Stimulated activated CD8-positive, alpha-beta memory T cell treated with anti-CD3 and anti-CD28 coated beads, Interleukin-7, amount 100 ng/mL, for 4 hours (primary cell): ENCODE measurements at regions not wholly inside any gene's neighbourhood (a gene's known extent, or its start where the extent isn't known, plus 50 kb on each side); places are given as distances from the start of the nearest gene placed in this dataset.

ENCODE experiments used
- DNase-seq, 2 donors: peaks; one replicate each; pipeline ENCODE4 v3.0.0-alpha.2; 2020; ENCODE audit warnings: low read depth in 2 of 2

- no peak for DNase-seq
Observed at GRCh38 chr6:108751851-108752732, 96.1 kb upstream of the ARMC2 start.

- DNase-seq, result no peak
Observed at GRCh38 chr6:108752733-108753590, 95.3 kb upstream of the ARMC2 start.

GRCh38 chr6:108755257-108756240 lies 92.7 kb upstream of the ARMC2 start:
- no peak for DNase-seq

DNA sequence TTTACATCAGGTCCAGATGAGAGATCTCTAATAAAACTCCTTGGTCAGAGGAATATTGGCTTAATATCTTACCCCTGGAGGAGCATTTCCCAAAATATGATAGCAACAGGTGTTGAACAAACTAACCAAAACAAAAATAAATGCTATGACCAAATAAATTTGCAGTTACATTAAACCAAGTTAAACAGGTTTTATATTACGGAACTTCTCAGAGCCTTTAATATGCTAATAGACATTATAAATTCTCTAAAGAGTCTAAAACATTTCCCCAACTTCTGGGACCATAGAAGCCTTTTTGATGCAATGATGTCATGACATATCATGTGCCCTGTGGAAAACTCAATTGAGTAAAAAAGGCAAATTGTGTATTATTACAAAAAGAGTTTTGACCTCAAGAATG lies 90.9 kb upstream of the ARMC2 start:
- DNase-seq, result no peak

DNA sequence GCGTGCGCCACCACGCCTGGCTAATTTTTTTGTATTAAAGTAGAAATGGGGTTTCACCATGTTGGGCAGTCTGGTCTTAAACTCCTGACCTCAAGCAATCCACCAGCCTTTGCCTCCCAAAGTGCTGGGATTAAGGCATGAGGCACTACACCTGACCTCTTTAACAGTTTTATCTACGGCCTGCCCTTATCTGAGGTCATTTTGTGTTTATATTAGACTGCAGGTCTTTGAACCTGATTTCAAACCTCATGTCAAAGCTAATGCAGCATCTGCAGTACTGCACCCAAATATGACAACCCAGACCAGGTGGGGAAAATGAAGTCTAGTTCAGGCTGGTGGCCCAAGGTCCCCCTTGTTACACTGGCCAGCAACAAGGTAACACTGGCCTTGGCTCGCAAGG lies 89.3 kb upstream of the ARMC2 start:
- DNase-seq, result no peak

DNA sequence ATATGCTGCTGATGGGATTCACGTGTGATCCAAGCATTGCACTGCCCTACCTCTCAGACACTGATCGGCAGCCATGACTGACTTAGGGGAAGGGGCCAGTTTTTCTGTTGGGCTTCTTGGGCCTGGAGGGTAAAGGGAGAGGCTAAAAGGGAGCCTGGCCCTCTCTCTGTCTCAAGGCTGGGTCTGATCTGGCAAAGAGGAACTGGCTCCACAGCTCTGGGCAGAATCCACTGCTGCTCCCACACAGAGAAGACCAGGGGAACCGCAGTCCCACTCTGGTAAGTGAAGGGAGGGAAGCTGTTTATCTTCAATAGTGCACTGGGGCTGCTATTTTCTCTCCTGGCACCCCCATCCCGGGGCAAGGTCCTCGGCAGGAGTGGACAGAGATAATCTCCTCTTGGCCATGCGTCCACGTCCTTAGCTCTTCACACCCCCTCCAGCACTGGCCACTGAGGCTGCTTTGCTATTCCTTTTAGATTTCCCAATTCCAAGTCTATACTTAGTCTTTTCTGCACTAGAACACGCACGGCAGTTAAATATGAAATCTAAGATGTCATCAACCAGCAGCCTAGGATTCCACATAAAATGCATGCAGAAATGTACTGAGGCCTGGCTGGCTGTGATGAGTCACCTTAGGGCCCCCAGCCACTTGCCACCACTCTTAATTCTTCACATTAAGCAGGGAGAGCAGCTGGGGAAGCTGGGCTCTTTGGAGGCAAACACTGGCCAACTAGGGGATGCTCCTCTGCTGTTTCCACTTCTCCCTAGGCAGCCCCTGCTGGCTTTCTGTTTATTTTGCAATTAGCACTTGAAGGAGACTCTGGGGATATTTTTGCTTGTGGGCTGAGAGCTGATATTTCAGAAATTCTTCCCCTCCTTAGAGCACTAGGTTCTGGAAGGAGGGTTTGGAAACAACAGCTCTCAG lies 87.8 kb upstream of the ARMC2 start:
- no peak for DNase-seq

DNA sequence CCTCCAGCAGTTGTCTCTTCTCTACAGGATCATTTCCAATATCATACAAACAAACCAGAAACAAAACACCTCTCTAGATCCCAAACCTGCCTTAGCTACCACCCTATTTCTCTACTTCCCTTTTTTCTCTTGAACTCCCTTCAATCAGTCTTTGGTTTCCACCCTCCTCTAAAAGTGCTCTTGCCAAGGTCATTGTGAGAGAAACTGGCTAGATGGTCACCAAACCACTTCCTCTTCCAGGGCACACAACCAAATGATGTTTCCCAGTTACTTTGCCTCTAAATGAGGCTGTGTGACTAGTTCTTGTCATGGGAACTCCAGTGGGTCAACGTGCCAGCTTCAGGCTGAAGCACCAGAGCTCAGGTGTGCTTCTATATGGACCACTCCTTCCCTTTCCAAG lies 85.8 kb upstream of the ARMC2 start:
- no peak for DNase-seq

DNA sequence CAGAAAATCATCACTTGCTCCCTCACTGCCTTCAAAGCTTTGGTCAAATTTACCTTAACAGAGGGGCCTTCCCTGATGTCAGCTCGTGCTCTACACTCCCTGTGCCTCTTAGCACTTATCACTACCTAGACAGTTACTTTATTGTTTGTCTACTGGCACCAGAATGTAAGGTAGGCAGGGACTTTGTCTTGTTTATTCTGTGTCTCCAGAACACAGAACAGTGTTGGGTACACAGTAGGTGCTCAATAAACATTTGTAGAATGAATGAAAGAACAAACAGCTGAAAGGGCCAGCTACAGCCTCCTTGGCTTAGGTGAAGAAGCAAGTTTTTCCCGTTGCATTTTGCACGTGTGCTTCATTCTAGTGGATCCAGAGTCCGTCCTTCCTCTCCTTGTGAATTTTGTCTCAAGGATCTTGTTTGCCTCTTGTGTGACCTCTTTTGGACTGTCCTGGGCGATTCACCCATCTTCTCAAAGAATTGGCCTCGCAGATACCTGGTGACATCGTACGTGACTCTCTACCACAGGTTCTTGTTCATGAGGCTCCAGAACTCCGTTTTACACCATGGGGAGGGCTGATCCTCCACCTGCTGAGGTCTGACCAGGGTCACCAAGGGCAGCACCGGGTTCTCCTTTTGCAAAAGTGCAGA lies 84.2 kb upstream of the ARMC2 start:
- no peak for DNase-seq

- DNase-seq, result no peak
Observed at GRCh38 chr6:108764580-108764950, 83.7 kb upstream of the ARMC2 start.

GRCh38 chr6:108765495-108765894 lies 82.7 kb upstream of the ARMC2 start:
- DNase-seq, result no peak

DNA sequence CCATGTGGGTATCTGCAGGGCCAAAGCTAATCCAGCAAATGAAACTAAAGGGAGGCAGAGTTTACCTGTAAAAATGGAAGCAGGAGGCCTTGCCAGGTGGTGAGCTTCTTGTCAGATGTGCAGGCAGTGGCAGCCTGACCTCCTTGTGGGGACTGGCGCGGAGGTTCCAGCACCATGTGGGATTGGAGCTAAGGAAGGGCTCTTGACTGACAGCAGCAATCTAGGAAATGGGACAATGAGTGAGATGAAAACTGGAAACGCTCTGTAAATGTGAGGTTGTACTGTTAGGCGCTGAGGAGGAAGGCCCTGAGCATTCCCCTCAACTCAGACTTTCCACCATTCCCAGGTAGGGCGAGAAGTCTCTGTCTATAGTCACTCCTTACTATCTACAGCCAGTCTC lies 81.8 kb upstream of the ARMC2 start:
- no peak for DNase-seq

- DNase-seq, result no peak
Observed at GRCh38 chr6:108766886-108767285, 81.3 kb upstream of the ARMC2 start.

GRCh38 chr6:108767418-108768165 lies 80.6 kb upstream of the ARMC2 start:
- DNase-seq, result no peak

- DNase-seq, result no peak
Observed at GRCh38 chr6:108768166-108768555, 80.1 kb upstream of the ARMC2 start.

DNA sequence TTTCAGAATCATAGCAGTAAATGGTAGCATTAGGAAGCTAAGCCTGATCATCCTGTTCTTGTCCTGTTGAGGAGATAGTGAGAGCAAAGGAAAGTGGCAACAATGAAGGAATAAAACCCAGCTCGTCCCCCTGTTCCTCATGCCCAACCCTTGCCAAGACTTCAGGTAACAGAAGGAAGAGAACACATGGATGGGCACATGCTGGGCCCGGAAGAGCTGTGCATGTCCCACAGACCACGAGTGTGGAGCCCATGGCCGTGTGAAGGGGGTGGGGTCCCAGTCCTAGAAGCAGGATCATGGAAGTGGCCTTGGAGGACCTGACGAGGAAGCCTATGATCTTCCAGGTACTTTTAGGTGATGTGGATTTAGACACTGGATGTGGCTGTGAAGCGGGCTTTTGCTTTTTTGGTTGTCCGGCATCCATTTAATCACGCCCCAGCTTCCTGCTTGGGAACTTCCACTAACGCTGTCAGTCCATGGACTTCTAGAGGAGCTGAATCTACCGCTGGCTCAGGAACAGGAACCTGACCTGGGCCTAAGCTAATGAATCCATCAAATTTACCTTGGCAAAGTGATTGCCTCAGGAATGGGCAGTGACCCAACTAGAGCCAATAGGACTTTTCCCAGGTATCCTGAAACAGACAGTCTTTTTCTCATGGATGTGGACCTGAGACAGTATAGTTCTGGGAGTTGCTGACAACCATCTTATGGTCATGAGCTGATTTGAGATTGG lies 79.3 kb upstream of the ARMC2 start:
- no peak for DNase-seq

DNA sequence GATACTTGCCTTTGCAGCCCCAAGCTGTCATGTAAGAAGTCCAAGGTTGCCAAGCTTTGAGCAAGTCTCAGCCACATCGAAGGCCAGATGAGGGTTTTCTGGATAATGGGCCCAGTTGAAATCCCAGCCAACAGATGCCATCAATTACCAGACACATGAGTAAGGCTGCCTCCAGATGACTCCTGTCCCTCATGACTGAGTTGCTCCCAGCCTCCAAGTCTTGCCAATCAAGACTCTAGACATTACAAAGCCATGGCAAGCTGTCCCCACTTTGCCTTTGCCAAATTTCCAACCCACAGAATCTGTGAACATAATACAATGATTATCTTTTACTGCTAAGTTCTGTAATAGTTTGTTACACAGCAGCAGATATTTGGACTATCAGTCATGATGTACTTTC lies 76.8 kb upstream of the ARMC2 start:
- no peak for DNase-seq

DNA sequence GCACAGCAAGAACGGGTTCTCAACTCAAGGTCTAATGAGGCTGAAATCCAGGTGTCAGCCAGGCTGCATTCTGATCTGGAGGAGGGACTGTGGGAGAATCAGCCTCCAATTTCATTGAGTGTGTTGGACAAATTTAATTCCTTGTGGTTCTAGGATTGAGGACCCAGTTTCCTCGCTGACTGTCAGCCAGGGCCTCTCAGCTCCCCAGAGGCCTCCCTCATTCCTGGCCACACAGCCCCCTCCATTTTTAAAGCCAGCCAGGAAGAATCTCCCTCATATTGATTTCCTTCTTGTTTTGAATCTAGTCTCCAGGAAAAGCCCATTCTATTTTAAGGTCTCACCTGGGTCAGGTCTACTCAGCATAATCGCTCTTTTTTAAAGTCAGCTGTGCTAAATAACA lies 73.7 kb upstream of the ARMC2 start:
- DNase-seq, result no peak

- DNase-seq, result no peak
Observed at GRCh38 chr6:108777536-108777935, 70.7 kb upstream of the ARMC2 start.
